NCI-H2196 treated with DMSO at 0.1 percent for 48 hours (cell line): ENCODE measurements at regions not wholly inside any gene's neighbourhood (a gene's known extent, or its start where the extent isn't known, plus 50 kb on each side); places are given as distances from the start of the nearest gene placed in this dataset.

ENCODE experiments used
- DNase-seq: peaks from one replicate; lab custom pipeline; 2025; ENCODE audit not compliant: unreplicated experiment; lab: John Stamatoyannopoulos, UW

DNA sequence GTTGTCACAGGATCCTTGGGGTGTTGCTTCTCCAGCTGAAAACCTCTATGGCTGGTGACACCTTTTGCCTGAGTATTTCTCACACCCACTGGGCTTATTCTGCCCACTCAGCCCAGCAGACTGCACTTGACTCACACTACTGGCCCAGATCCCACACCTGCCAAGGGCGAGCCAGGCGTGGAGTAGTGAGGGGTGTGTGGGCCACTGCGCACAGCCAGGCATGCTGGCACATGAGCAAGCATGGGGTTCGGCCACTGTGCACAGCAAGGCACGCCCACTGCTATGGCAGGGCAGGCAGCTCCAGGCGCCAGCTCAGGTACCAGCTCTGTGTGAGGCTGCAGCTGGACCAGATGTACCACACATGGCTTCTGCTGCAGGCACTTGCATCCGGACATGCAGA is 116.5 kb upstream of the MTNR1B start:
- no peak for DNase-seq

DNA sequence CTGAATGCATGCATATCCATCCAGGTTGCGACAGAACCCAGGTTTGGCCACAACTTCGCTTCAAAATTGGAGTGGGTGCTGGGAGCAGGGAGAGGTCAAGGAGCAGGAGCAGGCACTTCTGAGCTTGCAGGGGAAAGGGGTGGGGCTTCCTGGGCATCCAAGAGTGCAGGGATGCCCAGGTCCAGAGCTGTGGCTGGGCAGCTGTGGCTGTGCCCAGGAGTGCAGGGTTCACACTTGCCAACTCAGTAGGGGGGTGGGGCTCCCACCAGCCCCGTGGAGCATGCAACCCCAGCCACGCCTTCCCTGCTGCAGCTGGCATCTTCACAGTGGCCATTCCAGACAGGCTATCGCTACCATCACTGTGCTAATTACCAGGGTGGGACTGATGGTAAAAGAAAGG is 115.3 kb upstream of the MTNR1B start:
- DNase-seq = no peak

DNA sequence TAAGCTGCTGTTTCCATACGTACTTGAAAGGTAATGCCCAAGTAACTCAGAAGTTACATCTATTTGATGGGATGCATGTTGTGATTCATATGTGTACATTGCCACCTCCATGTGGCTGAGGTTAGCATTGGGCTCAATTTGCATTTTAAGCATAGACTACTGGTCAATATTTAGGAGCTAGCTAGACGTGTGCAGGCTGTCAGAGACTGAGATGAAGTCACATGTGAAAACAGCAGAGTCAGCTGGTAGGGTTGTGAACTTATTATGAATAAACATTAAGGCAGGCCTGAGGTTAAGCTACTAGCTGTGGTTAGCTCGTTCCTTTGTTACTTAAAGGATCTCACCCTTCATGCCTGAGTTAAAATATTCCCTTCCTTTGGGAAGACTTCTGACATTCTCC is 114.5 kb upstream of the MTNR1B start:
- no peak for DNase-seq

DNA sequence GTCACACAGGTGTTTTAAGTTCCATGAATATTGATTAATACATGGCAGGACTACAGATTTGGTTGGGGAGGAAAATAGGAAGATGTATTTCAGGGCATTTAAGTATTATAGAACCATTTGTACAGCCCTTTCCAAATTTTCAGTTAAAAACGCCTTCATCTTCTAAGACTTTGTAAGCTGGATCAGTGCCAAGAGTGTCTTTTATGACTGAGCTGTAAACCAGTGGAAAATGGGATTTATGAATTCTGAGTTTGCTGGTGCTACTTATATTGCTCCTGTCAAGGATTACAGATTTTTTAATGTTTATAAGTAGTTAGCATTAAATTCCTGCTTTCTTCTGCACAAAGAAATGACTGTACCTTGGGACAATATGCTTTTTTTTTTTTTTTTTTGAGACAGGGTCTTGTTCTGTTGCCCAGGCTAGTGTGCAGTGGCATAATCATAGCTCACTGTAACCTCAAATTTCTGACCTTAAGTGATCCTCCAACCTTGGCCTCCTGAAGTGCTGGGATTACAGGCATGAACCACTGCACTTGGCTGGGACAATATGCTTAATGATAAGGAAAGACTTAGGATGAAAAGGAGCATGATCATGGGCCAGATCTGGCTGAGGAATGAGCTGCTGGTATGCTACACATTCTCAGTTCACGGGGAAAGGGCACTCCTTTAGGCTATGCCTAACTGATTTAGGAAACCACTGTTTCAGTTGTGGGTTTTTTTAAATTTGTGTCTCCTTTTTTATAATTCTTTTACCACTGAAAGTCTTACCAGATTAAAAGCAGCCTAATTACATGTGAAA is 113.6 kb upstream of the MTNR1B start:
- DNase-seq = no peak

DNA sequence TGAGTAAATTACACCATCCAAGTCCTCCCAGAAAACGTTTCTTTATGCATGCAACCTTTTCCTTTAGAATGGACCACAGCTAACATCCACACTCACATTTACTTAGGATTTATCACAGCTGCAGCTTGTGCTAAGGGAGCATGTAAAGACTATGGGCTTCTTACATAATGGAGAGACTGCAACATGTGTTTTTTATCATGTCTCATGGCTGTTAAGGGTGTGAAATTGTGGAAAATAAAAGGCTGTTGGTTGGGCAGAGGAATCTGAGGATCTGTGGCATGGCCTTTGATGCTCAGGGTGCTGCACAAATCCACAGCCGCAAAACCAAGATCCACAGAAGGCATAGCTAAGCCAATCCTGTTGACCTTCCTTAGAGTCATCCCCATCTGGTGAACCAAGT is 112.0 kb upstream of the MTNR1B start:
- no peak for DNase-seq

DNA sequence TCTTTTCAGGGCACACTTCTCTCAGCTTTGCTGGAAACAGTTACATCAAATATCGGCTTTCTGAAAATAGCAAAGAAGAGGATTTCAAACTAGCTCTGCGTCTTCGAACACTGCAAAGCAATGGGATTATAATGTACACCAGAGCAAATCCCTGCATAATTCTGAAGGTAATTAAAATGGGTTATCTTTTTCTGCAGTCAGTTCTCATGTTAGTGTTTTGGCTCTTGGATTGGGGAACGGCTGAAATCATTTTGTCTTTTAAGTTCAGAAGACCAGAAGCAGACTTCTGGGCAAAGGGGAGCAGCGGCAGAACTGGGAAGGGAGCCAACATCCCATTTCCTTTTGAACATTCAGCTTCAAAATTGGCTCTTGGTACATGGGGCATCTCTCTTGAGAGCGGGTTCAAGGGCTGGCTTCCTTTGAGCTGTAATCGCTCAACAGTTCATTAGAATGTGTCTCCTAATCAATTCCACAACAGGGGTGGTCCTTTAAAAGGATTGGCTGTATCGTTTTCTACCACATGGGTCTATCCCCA is 110.2 kb upstream of the MTNR1B start:
- no peak for DNase-seq

DNA sequence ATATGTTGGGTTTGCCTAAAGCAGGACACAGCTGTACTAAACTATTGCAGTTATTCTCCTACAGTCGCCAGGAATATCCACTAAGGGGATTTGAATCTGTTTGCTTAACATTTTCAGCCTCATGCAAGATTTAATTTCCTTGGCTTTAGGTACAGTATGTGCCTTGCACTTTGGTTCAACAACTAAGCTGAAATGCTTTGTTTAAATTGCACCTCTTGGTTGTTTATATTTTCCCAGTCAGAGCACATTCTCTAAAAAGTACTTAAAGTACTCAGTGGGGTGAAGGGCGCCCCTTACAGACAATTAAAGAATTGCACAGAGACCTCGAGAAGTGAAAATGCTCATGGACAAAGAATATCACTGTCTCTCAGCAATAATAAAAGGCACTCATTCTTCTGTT is 107.8 kb upstream of the MTNR1B start:
- DNase-seq = no peak

DNA sequence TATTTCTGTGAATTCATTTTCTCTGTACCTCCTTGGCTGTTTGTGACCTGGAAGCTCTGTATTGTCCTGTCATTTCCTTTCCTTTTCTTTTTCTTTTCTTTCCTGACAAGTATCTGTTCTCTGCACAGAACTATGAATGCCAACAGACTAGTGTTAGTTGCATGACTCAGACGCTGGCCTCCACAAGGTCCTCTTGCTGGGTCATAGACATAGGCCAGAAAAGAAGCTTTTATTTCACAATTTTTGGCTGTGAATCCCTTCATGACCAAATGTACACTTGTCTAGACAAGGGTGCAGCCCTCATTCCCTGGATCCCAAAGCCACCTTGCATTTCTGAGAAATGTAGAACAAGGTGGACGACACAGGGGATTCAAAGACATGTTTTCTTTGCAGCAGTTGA is 104.1 kb upstream of the MTNR1B start:
- DNase-seq = no peak

DNA sequence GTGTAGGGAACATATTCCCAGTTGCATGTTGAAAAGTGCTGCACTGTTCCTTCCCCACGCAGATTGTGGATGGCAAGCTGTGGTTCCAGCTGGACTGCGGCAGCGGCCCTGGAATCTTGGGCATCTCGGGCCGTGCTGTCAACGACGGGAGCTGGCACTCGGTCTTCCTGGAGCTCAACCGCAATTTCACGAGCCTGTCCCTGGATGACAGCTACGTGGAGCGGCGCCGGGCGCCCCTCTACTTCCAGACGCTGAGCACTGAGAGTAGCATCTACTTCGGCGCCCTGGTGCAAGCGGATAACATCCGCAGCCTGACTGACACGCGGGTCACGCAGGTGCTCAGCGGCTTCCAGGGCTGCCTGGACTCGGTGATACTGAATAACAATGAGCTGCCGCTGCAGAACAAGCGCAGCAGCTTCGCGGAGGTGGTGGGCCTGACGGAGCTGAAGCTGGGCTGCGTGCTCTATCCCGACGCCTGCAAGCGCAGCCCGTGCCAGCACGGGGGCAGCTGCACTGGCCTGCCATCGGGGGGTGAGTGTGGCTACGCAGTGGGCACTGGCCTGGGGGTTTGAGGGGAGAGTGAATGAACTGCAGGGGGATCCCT is 102.7 kb upstream of the MTNR1B start:
- no peak for DNase-seq

DNA sequence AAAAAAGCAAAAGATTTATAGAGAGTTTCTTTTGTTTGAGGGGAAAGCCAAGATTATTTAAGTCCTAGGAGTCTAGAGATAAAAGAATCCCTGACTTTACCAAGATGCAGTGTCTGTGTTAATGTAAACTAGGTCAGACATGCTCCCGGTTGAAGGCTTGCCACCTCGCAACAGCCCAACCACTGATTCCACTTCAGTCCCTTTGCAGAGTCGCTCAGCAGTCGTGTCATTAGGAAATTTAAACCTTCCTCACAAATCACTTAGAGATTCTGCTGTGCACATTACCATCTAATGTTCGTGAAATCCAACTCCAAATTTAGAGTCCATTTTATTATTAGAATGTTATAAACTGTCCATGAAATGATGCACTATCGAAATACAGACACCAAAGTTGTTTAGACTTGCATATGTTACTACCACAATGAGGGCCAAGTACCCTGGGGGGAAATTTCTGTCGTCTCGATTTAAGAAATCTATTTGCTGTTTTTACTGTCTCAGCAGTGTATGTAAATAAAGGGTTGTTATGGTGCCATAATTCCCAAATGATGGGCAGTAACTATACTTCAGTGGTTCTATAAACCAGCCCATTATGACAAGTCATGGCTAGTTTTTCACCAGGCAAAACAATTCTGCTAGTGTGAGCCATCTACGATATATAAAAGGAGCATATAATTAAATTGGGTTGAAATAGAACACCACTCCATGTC is 101.4 kb upstream of the MTNR1B start:
- DNase-seq = no peak

DNA sequence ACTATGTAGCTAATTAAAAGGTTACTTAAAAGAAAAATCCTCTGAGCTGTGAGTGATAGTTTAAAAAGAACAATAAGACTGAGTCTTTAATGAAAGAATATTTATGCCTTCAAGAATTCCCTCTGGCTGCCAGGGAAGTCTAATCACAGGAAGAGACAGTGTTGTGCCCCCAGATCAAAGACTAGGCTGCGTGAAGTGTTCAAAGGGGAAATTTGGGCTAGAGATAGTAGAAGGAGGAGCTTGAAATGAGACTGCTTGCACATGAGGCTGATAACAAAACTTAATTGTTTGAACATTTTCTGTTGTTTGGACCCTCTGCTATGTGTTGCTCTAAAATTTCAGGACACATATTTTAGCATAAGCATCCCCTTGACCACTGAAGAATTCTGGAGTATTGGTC is 99.7 kb upstream of the MTNR1B start:
- no peak for DNase-seq

DNA sequence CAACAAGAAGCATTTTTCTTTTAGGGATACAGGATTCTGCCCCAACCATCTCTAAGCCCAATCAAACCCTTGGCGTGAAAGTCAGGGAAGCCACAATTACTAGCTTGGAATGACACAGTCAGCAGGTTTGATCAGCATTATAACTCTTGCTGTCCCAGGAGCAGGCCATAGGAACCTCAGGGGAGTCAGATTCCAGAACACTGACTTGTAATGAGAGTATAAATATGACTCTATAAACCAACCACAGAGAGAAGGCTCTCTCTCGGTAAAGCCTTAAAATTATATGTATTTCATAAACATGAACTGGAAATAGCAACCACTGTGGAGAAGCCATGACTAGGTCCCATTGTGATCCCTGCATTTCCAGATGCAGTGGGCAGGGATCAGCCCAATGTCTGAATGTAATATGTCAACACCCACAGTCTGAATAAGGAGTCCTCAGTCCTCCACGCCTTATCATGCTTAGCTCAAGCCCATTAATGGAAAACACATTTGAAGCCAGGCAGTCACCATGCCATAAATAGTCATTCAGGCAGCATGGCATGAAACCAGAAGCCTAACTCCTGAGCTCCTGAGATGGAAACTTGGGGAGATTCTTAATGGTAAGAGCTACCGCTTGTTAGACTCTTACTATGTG is 99.1 kb upstream of the MTNR1B start:
- no peak for DNase-seq

DNA sequence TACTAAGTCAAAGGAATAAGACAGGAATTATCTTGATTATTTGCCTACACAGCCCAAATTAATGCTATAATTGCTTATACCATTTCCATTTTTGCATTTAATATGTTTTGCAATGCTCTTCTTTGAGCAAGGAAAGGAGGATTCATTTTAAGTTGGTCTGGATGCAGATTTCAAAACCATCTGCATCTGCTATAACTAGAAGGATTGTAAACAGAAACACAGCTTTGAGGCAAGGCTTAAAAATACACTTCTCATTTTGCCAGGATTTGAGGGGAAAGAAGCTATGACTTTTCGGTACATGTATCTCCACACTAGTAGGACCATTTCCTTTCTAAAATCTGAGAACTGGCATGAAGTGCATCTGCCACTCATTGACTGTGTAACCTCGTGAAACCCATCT is 95.9 kb upstream of the MTNR1B start:
- DNase-seq = no peak

DNA sequence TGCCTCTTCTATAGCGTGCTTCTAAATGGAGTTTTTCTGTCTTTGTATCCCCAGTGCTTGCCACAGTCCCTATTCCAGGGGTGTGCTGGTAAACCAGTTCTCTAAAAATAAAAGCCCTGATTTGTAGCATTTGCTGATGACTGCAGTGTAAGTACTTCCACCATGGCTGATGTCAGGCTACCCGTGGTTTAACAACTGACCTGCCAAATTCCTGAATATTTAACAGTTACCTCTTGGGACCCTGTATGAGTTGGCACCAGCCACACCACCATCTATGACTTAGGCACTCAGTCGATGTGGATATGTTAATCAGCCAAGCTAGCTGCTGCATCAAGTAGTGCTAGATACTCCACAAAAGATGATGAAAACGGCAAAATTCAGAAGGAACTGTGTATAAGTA is 94.0 kb upstream of the MTNR1B start:
- DNase-seq = no peak

DNA sequence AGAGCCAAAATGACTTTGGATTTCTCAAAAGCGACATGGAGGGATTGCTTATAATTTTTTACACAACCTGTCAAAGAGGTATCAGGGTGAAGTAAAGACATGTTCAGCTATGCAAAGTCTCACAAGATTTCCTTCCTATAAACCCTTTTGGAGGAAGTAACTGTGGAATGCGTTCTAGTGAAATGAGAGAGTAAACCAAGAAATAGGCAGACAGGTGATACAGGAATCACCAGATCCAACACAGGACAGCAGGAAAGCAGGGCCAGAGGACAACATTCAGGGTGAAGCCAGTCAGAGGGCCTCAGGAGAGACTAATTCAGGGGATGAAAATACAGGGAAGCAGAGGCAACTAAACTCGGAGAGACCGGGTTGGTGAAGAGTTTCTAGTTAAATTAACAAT is 90.4 kb upstream of the MTNR1B start:
- no peak for DNase-seq

DNA sequence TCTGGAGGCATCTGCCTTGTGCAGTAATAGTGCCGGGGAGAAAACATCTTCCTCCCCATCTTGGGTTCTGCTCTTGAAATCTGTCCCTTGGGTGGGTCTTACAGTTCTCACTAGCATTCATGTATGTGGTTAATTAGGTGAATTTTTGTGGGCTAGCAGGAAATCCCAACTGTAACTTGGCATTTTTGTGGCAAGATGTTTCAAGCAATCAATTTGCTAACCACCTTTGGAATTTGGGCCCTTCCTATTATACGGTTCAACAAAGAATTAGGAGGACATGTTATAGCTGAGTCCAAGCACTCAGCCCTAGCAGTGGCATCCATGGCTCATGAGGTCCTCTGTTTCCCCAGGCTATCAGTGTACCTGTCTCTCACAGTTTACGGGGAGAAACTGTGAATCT is 89.1 kb upstream of the MTNR1B start:
- DNase-seq = no peak

DNA sequence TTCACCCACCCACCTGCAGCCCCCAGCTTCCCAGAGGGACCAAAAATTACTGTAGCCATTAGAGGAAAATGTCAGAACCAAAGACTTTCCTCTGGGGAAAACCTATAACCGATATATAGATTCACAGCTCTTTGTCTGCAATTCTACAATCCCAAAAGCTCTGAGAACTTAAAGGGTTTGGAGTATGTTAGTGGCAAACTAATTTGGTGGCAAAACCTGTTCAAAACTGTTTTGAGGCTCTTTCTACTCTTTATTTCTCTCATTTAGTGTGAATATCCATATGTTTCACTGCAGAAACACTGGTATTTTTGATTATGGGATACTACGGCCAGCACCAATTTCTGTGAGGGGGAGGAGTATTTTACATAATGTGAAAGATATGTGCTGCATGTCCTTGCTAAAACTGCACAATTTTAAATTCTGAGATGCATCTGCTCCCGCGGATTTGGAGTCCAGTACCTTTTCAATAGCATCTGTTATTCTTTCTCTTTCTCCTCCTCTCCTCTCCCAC is 87.5 kb upstream of the MTNR1B start:
- DNase-seq = no peak

DNA sequence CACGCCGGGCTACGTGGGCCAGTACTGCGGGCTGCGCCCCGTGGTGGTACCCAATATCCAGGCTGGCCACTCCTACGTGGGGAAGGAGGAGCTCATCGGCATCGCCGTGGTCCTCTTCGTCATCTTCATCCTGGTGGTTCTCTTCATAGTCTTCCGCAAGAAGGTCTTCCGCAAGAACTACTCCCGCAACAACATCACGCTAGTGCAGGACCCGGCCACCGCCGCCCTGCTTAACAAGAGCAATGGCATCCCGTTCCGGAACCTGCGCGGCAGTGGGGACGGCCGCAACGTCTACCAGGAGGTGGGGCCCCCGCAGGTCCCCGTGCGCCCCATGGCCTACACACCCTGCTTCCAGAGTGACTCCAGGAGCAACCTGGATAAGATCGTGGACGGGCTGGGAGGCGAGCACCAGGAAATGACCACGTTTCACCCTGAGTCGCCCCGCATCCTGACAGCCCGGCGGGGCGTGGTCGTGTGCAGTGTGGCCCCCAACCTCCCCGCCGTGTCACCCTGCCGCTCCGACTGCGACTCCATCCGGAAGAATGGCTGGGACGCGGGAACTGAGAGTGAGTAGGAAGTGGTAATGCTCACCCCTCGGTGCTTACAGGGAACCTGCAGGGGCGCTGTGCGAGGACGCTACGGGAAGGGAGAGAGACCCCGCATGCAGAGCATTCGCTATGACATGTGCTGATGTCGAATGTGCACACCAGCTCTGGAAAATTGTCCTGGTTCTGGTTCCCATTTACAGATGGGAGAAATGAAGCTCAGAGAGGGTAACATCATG is 86.4 kb upstream of the MTNR1B start:
- DNase-seq = no peak

DNA sequence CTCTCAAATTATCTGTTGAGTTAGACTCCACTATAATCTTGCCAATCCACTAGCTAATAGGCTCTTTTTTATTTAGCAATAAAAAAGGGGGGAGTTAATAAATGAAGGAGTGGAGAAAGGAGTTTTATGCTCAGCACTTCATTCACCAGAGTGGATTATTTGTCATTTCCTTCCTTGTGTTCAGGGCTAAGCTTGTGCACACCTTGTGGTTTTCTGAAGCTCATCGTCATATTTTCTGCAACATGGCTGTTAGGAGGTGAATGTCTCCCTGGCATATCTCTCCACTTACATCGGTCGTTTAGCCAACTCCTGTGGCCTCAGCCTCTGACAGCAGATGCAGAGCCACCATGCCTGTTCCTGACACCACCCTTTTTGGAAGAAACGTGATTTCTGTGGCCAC is 83.9 kb upstream of the MTNR1B start:
- no peak for DNase-seq

DNA sequence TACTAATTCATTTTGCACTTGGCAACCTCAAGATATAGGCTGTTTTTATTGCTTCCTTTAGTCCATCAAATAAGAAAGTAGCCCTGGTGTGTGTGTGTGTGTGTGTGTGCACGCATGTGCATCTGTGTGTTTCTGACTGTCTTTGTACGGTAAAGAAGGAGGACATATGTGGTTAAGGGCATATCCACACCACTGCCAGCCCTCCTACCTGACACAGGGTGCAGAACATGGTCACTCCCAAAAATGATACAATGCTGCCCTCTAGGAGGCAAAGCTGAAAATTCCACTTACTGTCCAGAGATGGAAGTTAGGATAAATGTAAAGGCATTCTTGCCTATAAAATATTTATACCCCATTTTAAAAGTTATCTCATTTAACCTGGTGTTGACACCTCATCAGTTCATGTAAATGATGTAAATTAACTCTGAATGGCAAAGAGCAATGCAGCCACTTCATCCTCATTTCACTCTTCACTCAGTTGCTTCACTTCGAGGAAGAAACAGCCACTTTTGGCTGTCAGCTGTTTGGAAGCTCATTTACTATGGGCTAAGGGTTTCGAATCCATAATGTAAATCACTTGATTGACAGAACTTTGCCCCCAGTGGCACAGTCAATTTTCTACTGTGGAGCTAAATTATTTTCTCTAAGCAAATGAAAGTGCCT is 83.1 kb upstream of the MTNR1B start:
- DNase-seq = peak; percentile 54
